CD4-positive, alpha-beta T cell (primary cell): ENCODE measurements at regions not wholly inside any gene's neighbourhood (a gene's known extent, or its start where the extent isn't known, plus 50 kb on each side); places are given as distances from the start of the nearest gene placed in this dataset.

Experiments used
- ATAC-seq: fragments of 200-7000 bp; cut with Tn5 transposase; one replicate; pipeline ENCODE4 v1.10.0; 2022; ENCODE audit warnings: mild to moderate bottlenecking; ENCODE audit not compliant: poor library complexity
- CTCF ChIA-PET: fragments of 350-600 bp; sonication (Branson Sonifier 250); formaldehyde crosslinking; loops from one replicate; lab custom pipeline; 2021; ENCODE audit warnings: antibody characterized with exemption, inconsistent platforms; lab: Charles Lee
- POLR2A ChIA-PET: fragments of 350-600 bp; sonication (Branson Sonifier 250); formaldehyde crosslinking; loops from one replicate; lab custom pipeline; 2021; ENCODE audit warnings: antibody characterized with exemption, inconsistent platforms; lab: Charles Lee
- DNase-seq, 14 experiments: peaks; one replicate each; pipeline ENCODE4 v3.0.0-alpha.2; 2013 to 2020; ENCODE audit warnings: mixed read lengths in 2 of 14
- H3K27ac ChIP-seq, 2 donors: one replicate each; pipeline versions ENCODE4 v1.5.1 to v1.7.0; 2013; ENCODE audit warnings: low read length in 2 of 2, low read depth in 1 of 2, mild to moderate bottlenecking in 1 of 2
- H3K27me3 ChIP-seq, 2 experiments: 1 replicate in 1 of 2; 2 replicates in 1 of 2; pipeline versions ENCODE4 v1.6.1 to v1.7.0; 2013; ENCODE audit warnings: low read length in 2 of 2, control low read depth in 1 of 2, mild to moderate bottlenecking in 1 of 2, moderate library complexity in 1 of 2; ENCODE audit not compliant: insufficient read depth in 2 of 2, control insufficient read depth in 1 of 2
- H3K36me3 ChIP-seq: one replicate; pipeline ENCODE4 v1.6.1; 2013; ENCODE audit warnings: low read length, control low read depth; ENCODE audit not compliant: insufficient read depth
- H3K4me1 ChIP-seq: one replicate; pipeline ENCODE4 v1.6.1; 2013; ENCODE audit warnings: low read length, control low read depth; ENCODE audit not compliant: insufficient read depth
- H3K4me3 ChIP-seq: one replicate; pipeline ENCODE4 v1.5.1; 2013; ENCODE audit warnings: mild to moderate bottlenecking, low read length, moderate library complexity
- H3K9me3 ChIP-seq, 2 experiments: 1 replicate in 1 of 2; 2 replicates in 1 of 2; pipeline versions ENCODE4 v1.6.1 to v1.7.0; 2013; ENCODE audit warnings: low read length in 2 of 2, mild to moderate bottlenecking in 2 of 2, control low read depth in 1 of 2, moderate library complexity in 1 of 2; ENCODE audit not compliant: control insufficient read depth in 1 of 2, insufficient read depth in 1 of 2
- H3K27ac Mint-ChIP-seq: one replicate; pipeline ENCODE4 v1.8.0; 2020; ENCODE audit warnings: mixed read lengths
- H3K27me3 Mint-ChIP-seq: one replicate; pipeline ENCODE4 v1.8.0; 2021; ENCODE audit warnings: mixed read lengths
- H3K36me3 Mint-ChIP-seq: one replicate; pipeline ENCODE4 v1.8.0; 2021; ENCODE audit warnings: low read depth, mixed read lengths
- H3K4me1 Mint-ChIP-seq: one replicate; pipeline ENCODE4 v1.8.0; 2021; ENCODE audit warnings: low read depth, mixed read lengths
- H3K4me3 Mint-ChIP-seq: one replicate; pipeline ENCODE4 v1.8.0; 2020; ENCODE audit warnings: mild to moderate bottlenecking, mixed read lengths
- H3K9me3 Mint-ChIP-seq: one replicate; pipeline ENCODE4 v1.8.0; 2020; ENCODE audit warnings: mixed read lengths
- intact Hi-C, 2 experiments: fragments of 100-400 bp; cut with DNase I in 1 of 2; cut with micrococcal nuclease in 1 of 2; formaldehyde crosslinking; loops; one replicate each; pipeline versions ENCODE4 v1.15.1 to v1.9.0; 2023 to 2025; cut with DNase I, micrococcal nuclease
- TF ChIP-seq, protein P1 (sequence below): fragments of 200-600 bp; IDR thresholded peaks from one replicate; pipeline ENCODE4 v1.8.0; 2022; ENCODE audit warnings: antibody characterized with exemption, mild to moderate bottlenecking

GRCh38 chr2:238706673-238707072 lies 141.2 kb upstream of the TWIST2 start:
- H3K27ac Mint-ChIP-seq: no peak overlapping the region
- H3K27me3 ChIP-seq: peaks cover 0 to 8% of the 10 kb centered on the region in 2 experiments
- intact Hi-C loops: no loop called here
- no peaks in the 10 kb centered on the region for H3K36me3 ChIP-seq
- H3K9me3 Mint-ChIP-seq: no peaks in the 10 kb centered on the region
- H3K4me3 Mint-ChIP-seq: no peak overlapping the region
- H3K4me1 ChIP-seq: no peaks in the 10 kb centered on the region
- ATAC-seq: no peak
- DNase-seq: no peak
- H3K4me3 ChIP-seq: no peak overlapping the region
- H3K27me3 Mint-ChIP-seq: peaks cover 4% of the 10 kb centered on the region
- TF ChIP-seq, protein P1, sequence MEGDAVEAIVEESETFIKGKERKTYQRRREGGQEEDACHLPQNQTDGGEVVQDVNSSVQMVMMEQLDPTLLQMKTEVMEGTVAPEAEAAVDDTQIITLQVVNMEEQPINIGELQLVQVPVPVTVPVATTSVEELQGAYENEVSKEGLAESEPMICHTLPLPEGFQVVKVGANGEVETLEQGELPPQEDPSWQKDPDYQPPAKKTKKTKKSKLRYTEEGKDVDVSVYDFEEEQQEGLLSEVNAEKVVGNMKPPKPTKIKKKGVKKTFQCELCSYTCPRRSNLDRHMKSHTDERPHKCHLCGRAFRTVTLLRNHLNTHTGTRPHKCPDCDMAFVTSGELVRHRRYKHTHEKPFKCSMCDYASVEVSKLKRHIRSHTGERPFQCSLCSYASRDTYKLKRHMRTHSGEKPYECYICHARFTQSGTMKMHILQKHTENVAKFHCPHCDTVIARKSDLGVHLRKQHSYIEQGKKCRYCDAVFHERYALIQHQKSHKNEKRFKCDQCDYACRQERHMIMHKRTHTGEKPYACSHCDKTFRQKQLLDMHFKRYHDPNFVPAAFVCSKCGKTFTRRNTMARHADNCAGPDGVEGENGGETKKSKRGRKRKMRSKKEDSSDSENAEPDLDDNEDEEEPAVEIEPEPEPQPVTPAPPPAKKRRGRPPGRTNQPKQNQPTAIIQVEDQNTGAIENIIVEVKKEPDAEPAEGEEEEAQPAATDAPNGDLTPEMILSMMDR: no peak
- no peak overlapping the region for H3K27ac ChIP-seq
- ChIA-PET POLR2A (no interaction called here), CTCF (no interaction called here)
- no peaks in the 10 kb centered on the region for H3K9me3 ChIP-seq
- H3K4me1 Mint-ChIP-seq: no peaks in the 10 kb centered on the region
- H3K36me3 Mint-ChIP-seq: no peaks in the 10 kb centered on the region

DNA sequence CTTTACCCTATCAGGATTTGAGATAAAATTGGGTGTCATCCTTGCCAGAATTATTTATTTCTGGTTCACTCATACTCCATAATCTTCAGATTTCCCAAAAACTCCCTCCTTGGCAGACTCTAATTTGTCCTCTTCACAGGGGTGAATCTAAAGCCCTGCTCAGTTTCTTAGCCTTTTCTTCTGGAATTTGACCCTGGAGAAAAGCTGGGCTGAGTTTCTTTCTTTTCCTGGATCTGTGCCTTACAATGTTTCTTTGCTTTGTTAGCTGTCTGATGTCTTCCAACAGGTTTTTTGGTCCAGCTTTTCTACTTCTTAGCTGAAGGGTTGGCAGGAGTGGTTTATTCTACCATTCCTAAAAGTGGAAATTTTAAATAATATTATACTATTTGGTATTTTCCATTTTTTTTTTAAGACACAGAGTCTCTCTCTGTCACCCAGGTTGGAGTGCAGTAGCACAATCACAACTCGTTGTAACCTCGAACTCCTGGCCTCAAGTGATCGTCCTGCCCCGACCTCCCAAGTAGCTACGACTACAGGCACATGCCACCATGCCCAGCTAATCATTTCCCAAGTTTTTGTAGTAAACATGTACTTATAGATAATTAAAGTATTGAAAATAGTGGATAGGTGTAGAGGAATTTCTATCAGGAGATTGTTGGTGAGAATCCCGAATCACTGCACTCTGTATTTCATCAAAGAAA lies 138.4 kb upstream of the TWIST2 start:
- ATAC-seq (no peak), DNase-seq (no peak)
- Mint-ChIP-seq H3K27ac (no peak overlapping the region), H3K36me3 (no peaks in the 10 kb centered on the region), H3K9me3 (no peaks in the 10 kb centered on the region), H3K27me3 (no peaks in the 10 kb centered on the region), H3K4me3 (no peak overlapping the region), H3K4me1 (no peaks in the 10 kb centered on the region)
- intact Hi-C loops: no loop called here
- no peak overlapping the region for H3K4me3 ChIP-seq
- peaks cover 2 to 11% of the 10 kb centered on the region in 2 experiments for H3K27me3 ChIP-seq
- no peaks in the 10 kb centered on the region for H3K9me3 ChIP-seq
- H3K27ac ChIP-seq: no peak overlapping the region
- ChIA-PET POLR2A (no interaction called here), CTCF (no interaction called here)
- TF ChIP-seq, protein P1: no peak
- H3K4me1 ChIP-seq: no peaks in the 10 kb centered on the region
- no peaks in the 10 kb centered on the region for H3K36me3 ChIP-seq

- no peaks in the 10 kb centered on the region for H3K4me1 Mint-ChIP-seq
- no peaks in the 10 kb centered on the region for H3K9me3 ChIP-seq
- no peak overlapping the region for H3K27ac ChIP-seq
- no peaks in the 10 kb centered on the region for H3K36me3 ChIP-seq
- DNase-seq (no peak), ATAC-seq (no peak)
- no peak overlapping the region for H3K4me3 Mint-ChIP-seq
- no peaks in the 10 kb centered on the region for H3K9me3 Mint-ChIP-seq
- peaks cover 4% of the 10 kb centered on the region for H3K27me3 Mint-ChIP-seq
- peaks cover 2 to 11% of the 10 kb centered on the region in 2 experiments for H3K27me3 ChIP-seq
- H3K4me3 ChIP-seq: no peak overlapping the region
- no peaks in the 10 kb centered on the region for H3K4me1 ChIP-seq
- no peak overlapping the region for H3K27ac Mint-ChIP-seq
- ChIA-PET POLR2A (no interaction called here), CTCF (no interaction called here)
- no peaks in the 10 kb centered on the region for H3K36me3 Mint-ChIP-seq
- intact Hi-C loops: no loop called here
- TF ChIP-seq, protein P1: no peak
Measured at GRCh38 chr2:238710032-238710735, 137.7 kb upstream of the TWIST2 start.
